HL-60 (cell line): ENCODE measurements at regions not wholly inside any gene's neighbourhood (a gene's known extent, or its start where the extent isn't known, plus 50 kb on each side); places are given as distances from the start of the nearest gene placed in this dataset.
A peak's percentile ranks its signal among the peaks of the same experiment; 100 is the strongest.

ENCODE experiments used
- DNase-seq, 2 experiments: peaks; one replicate each; pipeline ENCODE4 v3.0.0-alpha.2; 2010 to 2020; ENCODE audit warnings: low read depth in 1 of 2, low spot score in 1 of 2
- H3K27ac ChIP-seq: fragments of 250-450 bp; sonication (Bioruptor Pico); replicated peaks from 2 replicates; pipeline ENCODE4 v1.5.1; 2020; ENCODE audit warnings: mild to moderate bottlenecking, moderate library complexity
- H3K27me3 ChIP-seq: fragments of 250-450 bp; sonication (Bioruptor Pico); 2 replicates; pipeline ENCODE4 v1.5.1; 2021; ENCODE audit warnings: mild to moderate bottlenecking, moderate library complexity; ENCODE audit not compliant: insufficient read depth, poor library complexity, severe bottlenecking
- H3K4me3 ChIP-seq: replicated peaks from 2 replicates; pipeline ENCODE4 v1.5.1; 2011; ENCODE audit warnings: mild to moderate bottlenecking, control low read depth, low read length; ENCODE audit not compliant: insufficient read depth
- GABPA ChIP-seq: IDR thresholded peaks from 2 replicates; pipeline ENCODE4 v1.6.1; 2012; ENCODE audit warnings: low read depth
- POLR2AphosphoS5 ChIP-seq: IDR thresholded peaks from 2 replicates; pipeline ENCODE4 v1.6.1; 2012; ENCODE audit warnings: low read depth
- REST ChIP-seq: IDR thresholded peaks from 2 replicates; pipeline ENCODE4 v1.6.1; 2012; ENCODE audit warnings: low read depth; ENCODE audit not compliant: insufficient replicate concordance
- SPI1 ChIP-seq: IDR thresholded peaks from 2 replicates; pipeline ENCODE4 v1.6.1; 2012; ENCODE audit warnings: low read depth, mild to moderate bottlenecking, borderline replicate concordance
- TF ChIP-seq, protein P1 (sequence below): IDR thresholded peaks from one replicate; pipeline ENCODE4 v1.5.1; 2011; ENCODE audit warnings: low read length, control low read depth, inconsistent platforms; ENCODE audit not compliant: insufficient read depth

- Histone ChIP-seq H3K4me3 (peak overlapping the region; percentile 55), H3K27me3 (no peaks in the 10 kb centered on the region), H3K27ac (peak overlapping the region; percentile 94)
- no peak for TF ChIP-seq GABPA
- DNase-seq, result no peak
Observed at GRCh38 chr6:105993341-105994117, 92.6 kb upstream of the PRDM1 start.

DNA sequence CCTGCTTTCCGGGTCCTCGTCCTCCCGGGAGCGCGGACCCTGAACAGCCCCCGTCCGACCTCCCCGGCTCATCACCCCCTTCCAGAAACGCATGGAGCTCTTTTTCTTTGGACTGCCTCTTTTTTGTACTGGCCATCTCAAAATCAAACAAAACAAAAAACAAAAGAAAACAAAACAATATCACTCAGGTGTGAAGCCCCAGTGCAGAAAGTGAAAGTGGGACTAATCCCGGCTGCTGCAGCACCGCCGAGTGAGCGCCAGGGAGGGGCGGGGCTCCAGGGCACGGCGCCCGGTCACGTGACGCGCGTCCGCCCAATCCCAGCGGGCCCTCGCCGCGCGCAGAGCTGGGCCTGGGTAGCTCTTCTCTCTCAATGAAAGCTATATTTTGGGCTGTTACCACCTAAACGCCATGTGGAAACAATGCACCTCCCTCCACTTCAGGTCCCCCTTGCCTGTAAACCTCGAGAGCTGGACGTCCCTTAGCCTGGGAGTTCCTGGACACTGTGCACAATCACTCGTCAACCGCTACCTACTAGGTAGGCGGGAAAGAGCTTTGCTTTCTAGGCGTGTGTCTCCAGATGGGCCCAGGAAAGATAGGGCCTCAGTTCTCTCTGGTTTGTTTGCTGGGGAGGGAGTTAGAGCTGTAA lies 93.7 kb upstream of the PRDM1 start:
- H3K27ac ChIP-seq, result peak overlapping the region; percentile 39; the same call in 1 of the 2 replicates
- H3K27me3 ChIP-seq, result no peaks in the 10 kb centered on the region
- H3K4me3 ChIP-seq, result peak overlapping the region; percentile 78
- TF ChIP-seq, protein P1, sequence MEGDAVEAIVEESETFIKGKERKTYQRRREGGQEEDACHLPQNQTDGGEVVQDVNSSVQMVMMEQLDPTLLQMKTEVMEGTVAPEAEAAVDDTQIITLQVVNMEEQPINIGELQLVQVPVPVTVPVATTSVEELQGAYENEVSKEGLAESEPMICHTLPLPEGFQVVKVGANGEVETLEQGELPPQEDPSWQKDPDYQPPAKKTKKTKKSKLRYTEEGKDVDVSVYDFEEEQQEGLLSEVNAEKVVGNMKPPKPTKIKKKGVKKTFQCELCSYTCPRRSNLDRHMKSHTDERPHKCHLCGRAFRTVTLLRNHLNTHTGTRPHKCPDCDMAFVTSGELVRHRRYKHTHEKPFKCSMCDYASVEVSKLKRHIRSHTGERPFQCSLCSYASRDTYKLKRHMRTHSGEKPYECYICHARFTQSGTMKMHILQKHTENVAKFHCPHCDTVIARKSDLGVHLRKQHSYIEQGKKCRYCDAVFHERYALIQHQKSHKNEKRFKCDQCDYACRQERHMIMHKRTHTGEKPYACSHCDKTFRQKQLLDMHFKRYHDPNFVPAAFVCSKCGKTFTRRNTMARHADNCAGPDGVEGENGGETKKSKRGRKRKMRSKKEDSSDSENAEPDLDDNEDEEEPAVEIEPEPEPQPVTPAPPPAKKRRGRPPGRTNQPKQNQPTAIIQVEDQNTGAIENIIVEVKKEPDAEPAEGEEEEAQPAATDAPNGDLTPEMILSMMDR, result no peak
- TF ChIP-seq POLR2AphosphoS5, result peak; percentile 59; the same call in 1 of the 2 replicates
- peak; percentile 65 to 79 for DNase-seq

- no peak for DNase-seq
- Histone ChIP-seq H3K27me3 (no peaks in the 10 kb centered on the region), H3K4me3 (peak overlapping the region; percentile 78), H3K27ac (peak overlapping the region; percentile 39; the same call in 1 of the 2 replicates)
- TF ChIP-seq POLR2AphosphoS5 (no peak), SPI1 (no peak), GABPA (no peak), REST (no peak)
- TF ChIP-seq, protein P1, result no peak
Observed at GRCh38 chr6:105991561-105992314, 94.4 kb upstream of the PRDM1 start.

DNA sequence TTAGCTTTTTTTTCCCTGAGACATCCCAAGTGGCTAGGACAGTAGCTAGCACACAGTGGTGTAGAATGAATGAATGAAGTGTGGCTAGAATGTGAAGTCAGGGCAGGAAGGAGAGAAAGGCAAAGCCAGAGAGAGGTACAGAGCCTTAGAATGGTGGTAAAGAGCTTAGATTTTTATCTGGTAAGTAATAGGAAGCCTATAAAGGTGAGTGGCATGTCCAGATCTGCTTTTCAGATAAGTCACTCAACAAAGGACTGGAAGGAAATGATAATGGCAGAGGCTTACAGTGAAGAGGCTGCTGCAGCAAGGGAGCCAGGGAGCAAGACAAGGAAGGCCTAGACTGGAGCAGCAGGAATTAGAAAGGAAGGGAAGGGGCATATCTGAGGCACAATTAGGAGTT lies 96.0 kb upstream of the PRDM1 start:
- no peak overlapping the region for H3K27ac ChIP-seq
- no peaks in the 10 kb centered on the region for H3K27me3 ChIP-seq
- no peak overlapping the region for H3K4me3 ChIP-seq
- no peak for DNase-seq
- TF ChIP-seq POLR2AphosphoS5, result no peak
- TF ChIP-seq, protein P1, result no peak
- TF ChIP-seq REST, result no peak
- TF ChIP-seq GABPA, result no peak
- TF ChIP-seq SPI1, result no peak
